ENCODE measurements at regions not wholly inside any gene's neighbourhood (a gene's known extent, or its start where the extent isn't known, plus 50 kb on each side); places are given as distances from the start of the nearest gene placed in this dataset.

GRCh38 chr7:28351450-28351849, 60.9 kb upstream of the CREB5 start:
- no peak overlapping the region for H3K27ac ChIP-seq
- no peak for DNase-seq (ENCODE audit: low read depth, low spot score)
- no peaks in the 10 kb centered on the region for H3K36me3 ChIP-seq (ENCODE audit: insufficient read depth, low read length)
- TF ChIP-seq EZH2 (IDR thresholded peaks at IDR 0.05) (no peak), POLR2AphosphoS5 (IDR thresholded peaks at IDR 0.05; ENCODE audit: borderline replicate concordance, low read depth, low read length) (no peak), FOXP2 (optimal IDR thresholded peaks at IDR 0.05; ENCODE audit: control extremely low read depth, extremely low read length, insufficient read depth) (no peak)
- no peak overlapping the region for H3K4me3 ChIP-seq
- no peaks in the 10 kb centered on the region for H3K9me3 ChIP-seq (ENCODE audit: low read depth, low read length)
- no peak overlapping the region for H3K9ac ChIP-seq (ENCODE audit: insufficient read length)

- no peaks in the 10 kb centered on the region for H3K9me3 ChIP-seq (ENCODE audit: low read depth, low read length)
- H3K4me3 ChIP-seq, result no peak overlapping the region
- H3K9ac ChIP-seq (ENCODE audit: insufficient read length), result no peak overlapping the region
- no peak for DNase-seq (ENCODE audit: low read depth, low spot score)
- H3K27ac ChIP-seq, result no peak overlapping the region
- TF ChIP-seq POLR2AphosphoS5 (IDR thresholded peaks at IDR 0.05; ENCODE audit: borderline replicate concordance, low read depth, low read length) (no peak), FOXP2 (optimal IDR thresholded peaks at IDR 0.05; ENCODE audit: control extremely low read depth, extremely low read length, insufficient read depth) (no peak), EZH2 (IDR thresholded peaks at IDR 0.05) (no peak)
- no peaks in the 10 kb centered on the region for H3K36me3 ChIP-seq (ENCODE audit: insufficient read depth, low read length)
Observed at GRCh38 chr7:28354601-28355402, 57.5 kb upstream of the CREB5 start.

GRCh38 chr7:28355635-28356319, 56.5 kb upstream of the CREB5 start:
- Histone ChIP-seq H3K27ac (no peak overlapping the region), H3K9me3 (ENCODE audit: low read depth, low read length) (no peaks in the 10 kb centered on the region), H3K4me3 (no peak overlapping the region), H3K36me3 (ENCODE audit: insufficient read depth, low read length) (no peaks in the 10 kb centered on the region), H3K9ac (ENCODE audit: insufficient read length) (no peak overlapping the region)
- TF ChIP-seq POLR2AphosphoS5 (IDR thresholded peaks at IDR 0.05; ENCODE audit: borderline replicate concordance, low read depth, low read length) (no peak), EZH2 (IDR thresholded peaks at IDR 0.05) (no peak), FOXP2 (optimal IDR thresholded peaks at IDR 0.05; ENCODE audit: control extremely low read depth, extremely low read length, insufficient read depth) (no peak)
- DNase-seq (ENCODE audit: low read depth, low spot score), result no peak

GRCh38 chr7:28356619-28357018, 55.7 kb upstream of the CREB5 start:
- no peak for DNase-seq (ENCODE audit: low read depth, low spot score)
- Histone ChIP-seq H3K4me3 (no peak overlapping the region), H3K36me3 (ENCODE audit: insufficient read depth, low read length) (no peaks in the 10 kb centered on the region), H3K27ac (no peak overlapping the region), H3K9ac (ENCODE audit: insufficient read length) (no peak overlapping the region), H3K9me3 (ENCODE audit: low read depth, low read length) (no peaks in the 10 kb centered on the region)
- TF ChIP-seq POLR2AphosphoS5 (IDR thresholded peaks at IDR 0.05; ENCODE audit: borderline replicate concordance, low read depth, low read length) (no peak), FOXP2 (optimal IDR thresholded peaks at IDR 0.05; ENCODE audit: control extremely low read depth, extremely low read length, insufficient read depth) (no peak), EZH2 (IDR thresholded peaks at IDR 0.05) (no peak)

GRCh38 chr7:28358423-28358868, 53.9 kb upstream of the CREB5 start:
- TF ChIP-seq POLR2AphosphoS5 (IDR thresholded peaks at IDR 0.05; ENCODE audit: borderline replicate concordance, low read depth, low read length) (no peak), EZH2 (IDR thresholded peaks at IDR 0.05) (no peak), FOXP2 (optimal IDR thresholded peaks at IDR 0.05; ENCODE audit: control extremely low read depth, extremely low read length, insufficient read depth) (no peak)
- Histone ChIP-seq H3K27ac (no peak overlapping the region), H3K36me3 (ENCODE audit: insufficient read depth, low read length) (no peaks in the 10 kb centered on the region), H3K9ac (ENCODE audit: insufficient read length) (no peak overlapping the region), H3K9me3 (ENCODE audit: low read depth, low read length) (no peaks in the 10 kb centered on the region), H3K4me3 (no peak overlapping the region)
- DNase-seq (ENCODE audit: low read depth, low spot score), result no peak

DNA sequence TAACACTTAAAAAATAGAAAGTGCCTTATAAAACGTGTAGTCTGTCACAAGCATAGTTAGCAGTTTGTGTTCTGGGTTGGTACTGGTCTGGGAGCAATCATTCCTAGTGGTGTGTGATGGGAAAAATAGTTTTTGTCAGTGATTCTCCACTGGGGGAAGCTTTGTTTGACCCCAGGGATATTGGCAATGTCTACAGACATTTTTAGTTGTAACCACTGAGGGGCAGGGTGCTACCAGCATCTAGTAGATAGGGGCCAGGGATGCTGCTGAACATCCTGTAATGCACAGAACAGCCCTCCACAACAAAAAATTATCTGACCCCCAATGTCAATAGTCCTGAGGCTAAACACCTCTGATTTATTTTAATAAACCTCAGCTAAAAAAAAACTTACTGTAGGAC, 51.6 kb upstream of the CREB5 start:
- Histone ChIP-seq H3K9me3 (ENCODE audit: low read depth, low read length) (no peaks in the 10 kb centered on the region), H3K27ac (no peak overlapping the region), H3K9ac (ENCODE audit: insufficient read length) (no peak overlapping the region), H3K36me3 (ENCODE audit: insufficient read depth, low read length) (no peaks in the 10 kb centered on the region), H3K4me3 (no peak overlapping the region)
- DNase-seq (ENCODE audit: low read depth, low spot score), result no peak
- no peak for TF ChIP-seq EZH2 (IDR thresholded peaks at IDR 0.05)
- TF ChIP-seq POLR2AphosphoS5 (IDR thresholded peaks at IDR 0.05; ENCODE audit: borderline replicate concordance, low read depth, low read length), result no peak
- TF ChIP-seq FOXP2 (optimal IDR thresholded peaks at IDR 0.05; ENCODE audit: control extremely low read depth, extremely low read length, insufficient read depth), result no peak

DNA sequence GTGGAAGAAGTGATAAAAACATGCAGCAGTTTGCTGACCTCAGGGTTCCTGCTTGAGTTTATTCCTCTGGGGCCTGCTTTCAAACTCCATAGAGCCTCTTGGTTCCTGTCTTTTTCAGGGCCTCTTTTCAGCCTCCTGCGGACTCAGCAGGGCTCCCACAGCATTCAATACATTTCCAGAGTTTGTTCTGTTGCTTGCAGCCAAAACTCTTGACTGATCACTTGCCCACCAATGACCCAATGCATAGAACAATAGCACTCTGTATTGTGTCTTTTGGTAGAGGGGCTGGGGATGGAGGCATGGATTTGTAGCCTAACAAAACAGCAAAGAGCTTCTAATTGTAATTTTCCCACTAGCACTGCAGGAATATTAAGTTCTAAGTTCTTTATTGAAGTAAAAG, 50.8 kb upstream of the CREB5 start:
- Histone ChIP-seq H3K36me3 (ENCODE audit: insufficient read depth, low read length) (no peaks in the 10 kb centered on the region), H3K9me3 (ENCODE audit: low read depth, low read length) (no peaks in the 10 kb centered on the region), H3K4me3 (no peak overlapping the region), H3K9ac (ENCODE audit: insufficient read length) (no peak overlapping the region), H3K27ac (no peak overlapping the region)
- no peak for DNase-seq (ENCODE audit: low read depth, low spot score)
- no peak for TF ChIP-seq FOXP2 (optimal IDR thresholded peaks at IDR 0.05; ENCODE audit: control extremely low read depth, extremely low read length, insufficient read depth)
- TF ChIP-seq POLR2AphosphoS5 (IDR thresholded peaks at IDR 0.05; ENCODE audit: borderline replicate concordance, low read depth, low read length), result no peak
- no peak for TF ChIP-seq EZH2 (IDR thresholded peaks at IDR 0.05)

DNA sequence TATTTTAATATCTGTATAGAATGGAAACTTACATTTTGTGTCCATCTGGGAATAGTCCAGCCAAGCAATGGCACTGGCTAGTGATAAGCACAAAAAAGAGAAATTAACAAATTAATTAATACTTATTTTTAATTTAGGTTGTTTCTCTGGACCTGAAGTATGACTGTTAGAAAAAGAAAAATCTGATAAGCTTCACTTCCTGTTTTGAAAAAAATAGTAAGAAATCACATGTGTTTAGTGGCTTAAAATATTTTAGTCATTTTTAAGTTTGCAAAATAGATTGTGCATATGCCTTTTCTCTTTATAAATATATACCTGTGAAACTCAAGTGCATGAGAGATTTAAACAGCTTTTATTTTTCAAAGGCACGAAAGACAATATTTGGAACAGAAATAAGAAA, 50.1 kb upstream of the CREB5 start:
- no peak overlapping the region for H3K9ac ChIP-seq (ENCODE audit: insufficient read length)
- no peak overlapping the region for H3K4me3 ChIP-seq
- DNase-seq (ENCODE audit: low read depth, low spot score), result no peak
- TF ChIP-seq EZH2 (IDR thresholded peaks at IDR 0.05) (no peak), FOXP2 (optimal IDR thresholded peaks at IDR 0.05; ENCODE audit: control extremely low read depth, extremely low read length, insufficient read depth) (no peak), POLR2AphosphoS5 (IDR thresholded peaks at IDR 0.05; ENCODE audit: borderline replicate concordance, low read depth, low read length) (no peak)
- H3K9me3 ChIP-seq (ENCODE audit: low read depth, low read length), result no peaks in the 10 kb centered on the region
- no peaks in the 10 kb centered on the region for H3K36me3 ChIP-seq (ENCODE audit: insufficient read depth, low read length)
- H3K27ac ChIP-seq, result no peak overlapping the region

Data from SK-N-MC (cell line).